ENCODE measurements at regions not wholly inside any gene's neighbourhood (a gene's known extent, or its start where the extent isn't known, plus 50 kb on each side); places are given as distances from the start of the nearest gene placed in this dataset.
"Not testable (repeated sequence)": the region's sequence is repeated elsewhere in the genome, so short reads cannot be mapped to it uniquely, and the experiment has no call there.

DNA sequence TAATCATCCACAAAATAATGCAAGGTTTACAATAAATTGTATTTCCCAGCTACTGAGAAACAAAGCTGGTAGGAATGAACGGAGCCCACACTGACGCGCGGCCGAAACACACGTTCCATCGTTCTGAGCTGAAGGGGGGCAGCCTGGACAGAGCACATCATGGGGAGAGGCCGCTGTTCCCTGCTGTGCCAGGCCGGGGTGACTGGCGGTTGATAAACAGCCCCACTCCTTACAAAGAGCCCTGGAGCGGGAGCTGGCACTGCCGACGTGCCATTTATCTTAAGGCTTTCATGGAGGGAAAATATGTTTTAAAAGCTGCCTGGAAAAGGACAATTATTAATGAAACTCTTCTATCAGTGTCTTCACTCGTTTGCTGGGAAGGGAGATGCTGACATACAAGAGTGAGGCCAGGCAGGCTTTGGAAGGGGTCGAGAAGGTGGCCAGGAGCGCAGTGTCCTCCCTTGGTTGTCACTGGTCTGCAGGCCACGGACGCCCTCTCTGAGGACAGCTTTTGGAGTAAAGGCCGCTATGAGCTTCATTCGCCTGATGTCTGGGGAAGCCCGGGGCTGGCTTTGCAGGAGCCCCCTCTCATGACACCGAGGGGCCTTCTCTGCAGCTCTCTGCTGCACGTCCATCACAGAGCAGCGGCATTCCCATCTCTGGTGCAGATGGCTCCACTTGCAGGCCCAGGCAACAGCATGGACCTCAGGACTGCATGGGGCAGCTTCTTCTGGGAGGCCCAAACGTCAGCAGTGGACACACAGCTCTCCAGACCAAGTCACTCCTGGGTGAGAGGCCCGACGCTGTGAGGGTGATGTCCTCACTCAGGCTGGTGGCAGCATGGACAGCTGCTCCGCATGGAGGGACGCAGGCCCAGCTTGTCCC lies 355.3 kb upstream of the SFSWAP start:
- no peak for DNase-seq

DNA sequence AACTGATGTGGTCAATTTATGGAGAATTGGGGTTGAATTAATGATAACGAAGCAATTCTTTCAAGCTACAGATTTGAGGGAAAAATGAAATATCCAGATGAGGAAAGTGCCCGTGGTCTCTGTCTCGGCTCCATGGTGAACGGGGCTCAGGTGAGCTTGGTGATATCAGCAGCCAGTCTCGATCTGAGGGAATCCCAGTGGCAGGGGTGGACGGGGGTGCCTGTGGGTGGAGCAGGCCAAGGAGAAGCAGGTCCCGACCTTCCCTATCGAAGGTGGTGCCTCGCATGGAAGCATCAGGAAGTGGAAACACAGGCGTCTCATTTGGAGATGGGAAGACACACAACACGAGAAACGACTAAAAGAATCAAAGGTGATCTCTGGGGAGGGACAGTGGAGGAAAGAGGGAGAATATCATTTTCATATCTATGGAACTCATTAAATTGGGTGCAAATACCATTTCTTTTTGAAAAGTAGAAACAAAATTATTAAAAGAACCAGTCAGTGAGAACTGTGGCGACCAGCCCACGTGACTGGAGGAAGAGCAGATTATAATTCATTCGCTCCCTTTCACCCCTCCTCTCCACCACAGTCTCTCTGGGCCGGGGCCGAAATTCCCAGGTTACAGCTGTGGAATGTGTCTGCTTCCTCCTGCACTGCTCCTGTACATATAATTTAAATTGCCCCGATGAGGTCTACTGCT lies 354.3 kb upstream of the SFSWAP start:
- DNase-seq: no peak

DNA sequence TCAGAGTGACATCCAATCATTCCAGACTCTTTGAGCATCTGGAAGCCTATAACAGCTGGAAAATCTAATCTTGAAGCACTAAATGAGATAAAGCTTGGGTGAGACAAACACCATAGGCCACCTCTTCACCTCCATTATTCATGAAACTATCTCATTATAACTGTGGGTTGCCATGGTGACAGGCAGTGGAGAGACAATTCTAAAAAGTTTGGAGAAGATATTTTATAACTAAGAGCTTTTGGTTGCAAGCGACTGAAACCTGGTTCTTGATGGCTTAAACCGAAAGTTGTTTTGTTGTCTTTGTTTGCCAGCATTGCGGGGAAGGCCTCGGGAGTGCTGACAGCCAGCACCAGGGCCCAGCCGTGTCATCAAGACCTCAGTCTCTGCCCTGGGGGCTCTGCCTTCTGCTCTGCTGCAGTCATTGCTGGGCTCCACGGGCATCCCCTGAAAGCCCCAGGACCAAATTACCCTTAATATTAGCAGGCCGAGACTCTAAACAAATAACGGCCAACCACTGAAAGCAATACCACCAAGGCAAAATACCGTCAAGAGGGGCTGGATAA lies 353.6 kb upstream of the SFSWAP start:
- no peak for DNase-seq

DNA sequence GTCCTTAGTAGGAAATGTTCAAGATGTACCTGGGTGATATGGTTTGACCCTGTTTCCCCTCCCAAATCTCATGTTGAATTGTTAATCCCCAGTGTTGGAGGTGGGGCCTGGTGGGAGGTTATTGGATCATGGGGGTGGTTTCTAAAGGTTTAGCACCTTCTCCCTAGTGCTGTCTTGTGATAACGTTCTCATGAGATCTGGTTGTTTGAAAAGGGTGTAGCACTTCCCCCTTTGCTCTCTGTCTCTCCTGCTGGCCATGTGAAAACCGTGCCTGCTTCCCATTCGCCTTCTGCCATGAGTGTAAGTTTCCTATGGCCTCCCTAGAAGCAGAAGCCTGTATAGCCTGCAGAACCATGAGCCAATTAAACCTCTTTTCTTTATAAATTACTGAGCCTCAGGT lies 353.0 kb upstream of the SFSWAP start:
- DNase-seq: no peak

DNA sequence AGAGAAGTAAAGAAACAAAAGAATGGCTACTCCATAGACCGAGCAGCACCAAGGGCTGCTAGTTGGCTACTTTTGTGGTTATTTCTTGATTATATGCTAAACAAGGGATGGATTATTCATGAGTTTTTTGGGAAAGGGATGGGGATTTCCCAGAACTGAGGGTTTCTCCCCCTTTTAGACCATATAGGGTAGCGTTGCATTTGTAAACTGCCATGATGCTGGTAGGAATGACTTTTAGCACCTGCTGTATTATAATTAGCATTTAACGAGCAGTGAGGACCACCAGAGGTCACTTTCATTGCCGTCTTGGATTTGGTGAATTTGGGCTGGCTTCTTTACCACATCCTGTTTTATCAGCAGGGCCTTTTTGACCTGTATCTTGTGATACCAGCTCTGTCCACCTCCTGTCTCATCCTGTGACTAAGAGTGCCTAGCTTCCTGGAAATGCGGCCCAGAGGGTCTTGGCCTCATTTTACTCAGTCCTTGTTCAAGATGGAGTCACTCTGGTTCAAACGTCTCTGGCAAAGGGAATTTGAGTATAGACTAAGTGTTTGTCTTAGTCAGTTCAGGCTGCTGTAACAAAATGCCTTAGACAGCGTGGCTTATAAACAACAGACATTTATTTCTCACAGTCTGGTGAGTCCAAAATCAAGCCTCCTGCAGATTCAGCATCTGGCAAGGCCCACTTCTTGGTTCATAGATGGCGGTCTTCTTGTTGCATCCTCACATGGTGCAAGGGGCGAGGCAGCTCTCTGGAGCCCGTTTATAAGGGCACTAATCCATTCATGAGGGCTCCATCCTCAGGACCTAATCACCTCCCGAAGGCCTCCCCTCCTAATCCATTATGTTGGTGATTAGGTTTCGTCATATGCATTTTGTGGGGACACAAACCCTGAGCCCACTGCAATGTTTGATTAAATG lies 348.3 kb upstream of the SFSWAP start:
- no peak for DNase-seq

DNA sequence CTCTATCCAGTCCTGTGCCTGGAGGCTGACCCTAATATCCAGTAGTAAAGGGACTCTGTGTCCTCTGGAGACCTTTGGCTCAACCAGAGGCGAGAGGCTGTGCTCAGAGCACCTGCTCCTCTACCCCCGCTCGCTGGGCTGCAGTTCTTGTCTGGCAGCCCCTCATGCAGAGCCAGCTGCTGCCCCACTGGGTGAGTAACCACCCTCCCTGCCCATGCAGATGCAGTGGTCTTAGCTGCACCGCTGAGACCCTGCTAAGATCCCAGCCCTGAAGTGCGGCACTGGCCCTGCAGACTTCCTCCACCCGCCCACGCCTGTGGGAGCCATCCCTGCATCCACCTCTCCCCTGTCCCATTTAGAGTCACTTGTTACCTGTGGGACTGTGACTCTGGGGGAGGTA lies 347.5 kb upstream of the SFSWAP start:
- DNase-seq: no peak

DNA sequence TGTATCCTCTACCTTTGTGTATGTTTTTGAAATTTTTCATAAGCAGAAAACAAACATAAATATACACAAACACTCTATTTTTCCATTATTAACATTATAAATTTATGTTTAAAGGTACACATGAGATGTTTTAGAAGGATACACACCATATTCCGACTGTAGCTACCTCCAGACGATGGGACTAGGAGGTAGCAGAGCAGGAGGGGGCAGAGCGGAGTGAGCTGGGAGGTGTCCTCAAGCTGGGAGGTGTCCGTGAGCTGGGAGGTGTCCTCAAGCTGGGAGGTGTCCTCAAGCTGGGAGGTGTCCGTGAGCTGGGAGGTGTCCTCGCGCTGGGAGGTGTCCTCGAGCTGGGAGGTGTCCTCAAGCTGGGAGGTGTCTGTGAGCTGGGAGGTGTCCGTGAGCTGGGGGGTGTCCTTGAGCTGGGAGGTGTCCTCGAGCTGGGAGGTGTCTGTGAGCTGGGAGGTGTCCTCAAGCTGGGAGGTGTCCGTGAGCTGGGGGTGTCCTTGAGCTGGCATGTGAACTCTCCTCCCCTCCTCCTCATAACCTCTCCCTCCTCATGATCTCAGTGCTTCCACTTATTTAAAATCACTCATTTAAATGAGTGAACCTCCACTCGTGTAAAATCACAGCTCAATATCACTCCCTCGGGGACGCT lies 346.9 kb upstream of the SFSWAP start:
- peak in 3 of 58 donors; percentile 15 to 20 (median 20) for DNase-seq

DNA sequence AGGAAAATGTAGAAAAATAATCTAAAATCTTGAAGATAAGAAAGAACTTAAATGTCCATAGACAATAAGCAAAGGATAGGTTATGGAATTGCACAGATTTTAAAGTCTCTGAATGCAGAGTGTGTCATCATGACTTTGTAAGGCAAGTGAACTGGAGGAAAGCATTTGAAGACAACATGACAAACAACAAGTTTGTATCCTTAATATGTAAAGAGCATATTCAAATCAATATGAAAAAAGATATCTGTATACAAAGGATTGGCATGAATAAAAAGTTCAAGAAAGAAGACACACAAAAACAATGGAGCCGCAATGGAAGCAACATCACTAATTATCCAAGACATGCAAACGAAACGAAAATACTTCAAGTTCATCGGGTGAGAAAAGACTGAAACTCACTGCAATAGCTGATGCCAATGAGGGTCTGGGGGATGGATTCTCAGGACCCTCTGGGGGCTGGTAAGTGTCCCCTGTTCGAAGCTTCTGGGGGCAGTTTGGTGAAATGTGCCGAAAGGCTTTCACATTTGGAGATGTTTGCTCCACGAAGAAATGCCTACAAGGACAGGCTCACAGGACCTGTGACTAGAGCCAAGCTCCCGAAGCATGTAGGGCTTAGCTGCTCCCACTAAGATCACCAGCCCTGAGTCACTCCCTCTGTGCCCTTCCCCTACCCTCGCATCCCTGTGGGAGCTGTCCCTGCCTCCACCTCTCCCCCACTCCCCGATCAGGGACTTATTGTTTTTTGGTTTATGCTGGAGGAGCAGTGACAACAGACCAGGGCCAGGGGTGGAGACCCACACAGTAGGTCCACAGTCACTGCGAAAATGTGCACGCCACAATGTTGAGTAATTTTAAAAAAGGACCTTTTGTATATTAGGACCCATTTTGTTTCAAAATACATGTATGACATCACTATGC lies 345.7 kb upstream of the SFSWAP start:
- no peak for DNase-seq

DNA sequence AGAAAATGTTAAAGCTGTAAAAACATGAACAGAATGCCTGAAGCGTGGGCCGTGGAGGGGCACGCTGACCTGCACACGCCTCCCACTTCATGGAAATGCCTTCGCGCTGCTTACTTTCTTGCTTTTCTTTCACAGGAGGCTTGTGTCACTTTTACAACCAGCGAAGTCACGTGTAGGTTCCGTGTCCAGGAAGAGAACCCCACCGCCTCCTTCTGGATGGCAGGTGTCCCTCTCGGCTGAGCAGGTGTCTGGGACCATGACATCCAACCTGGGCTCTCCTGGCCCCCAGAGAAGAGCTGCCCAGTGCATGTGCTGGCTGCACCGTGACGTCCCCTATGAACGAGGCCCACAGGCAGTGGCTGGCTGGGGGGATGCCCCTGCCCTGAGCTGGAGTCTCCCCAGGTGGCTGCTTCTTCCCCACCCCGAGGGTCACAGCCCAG lies 345.0 kb upstream of the SFSWAP start:
- DNase-seq: no peak

DNA sequence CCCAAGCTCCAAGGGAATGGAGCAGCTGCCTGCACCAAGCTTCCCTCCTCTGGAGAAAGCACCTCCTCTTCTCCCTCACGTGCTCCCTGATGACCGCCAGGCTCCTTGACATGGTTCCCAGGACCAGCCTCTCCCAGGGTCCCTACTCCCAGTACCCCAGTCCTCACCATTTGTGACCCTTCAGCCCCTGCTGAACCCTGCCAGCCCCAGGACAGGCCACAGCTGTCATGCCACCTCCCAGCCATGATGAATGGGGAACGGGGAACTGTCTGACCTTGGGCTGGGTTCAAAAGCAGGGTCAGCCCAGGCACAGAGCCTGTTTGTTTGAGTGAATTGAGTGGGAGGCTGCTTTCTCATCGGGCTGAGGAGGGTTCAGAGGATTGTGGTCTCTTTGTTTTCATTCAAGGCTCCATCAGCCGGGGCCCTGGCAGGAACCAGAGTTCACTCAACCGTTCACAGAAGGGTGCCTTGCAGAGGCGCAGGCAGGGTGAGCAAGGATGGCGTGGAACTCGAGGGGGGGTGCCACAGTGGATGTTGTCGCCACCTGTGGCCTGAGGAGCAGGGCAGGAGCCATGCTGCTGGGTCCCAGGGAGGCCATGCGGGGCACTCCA lies 344.5 kb upstream of the SFSWAP start:
- no peak for DNase-seq

DNA sequence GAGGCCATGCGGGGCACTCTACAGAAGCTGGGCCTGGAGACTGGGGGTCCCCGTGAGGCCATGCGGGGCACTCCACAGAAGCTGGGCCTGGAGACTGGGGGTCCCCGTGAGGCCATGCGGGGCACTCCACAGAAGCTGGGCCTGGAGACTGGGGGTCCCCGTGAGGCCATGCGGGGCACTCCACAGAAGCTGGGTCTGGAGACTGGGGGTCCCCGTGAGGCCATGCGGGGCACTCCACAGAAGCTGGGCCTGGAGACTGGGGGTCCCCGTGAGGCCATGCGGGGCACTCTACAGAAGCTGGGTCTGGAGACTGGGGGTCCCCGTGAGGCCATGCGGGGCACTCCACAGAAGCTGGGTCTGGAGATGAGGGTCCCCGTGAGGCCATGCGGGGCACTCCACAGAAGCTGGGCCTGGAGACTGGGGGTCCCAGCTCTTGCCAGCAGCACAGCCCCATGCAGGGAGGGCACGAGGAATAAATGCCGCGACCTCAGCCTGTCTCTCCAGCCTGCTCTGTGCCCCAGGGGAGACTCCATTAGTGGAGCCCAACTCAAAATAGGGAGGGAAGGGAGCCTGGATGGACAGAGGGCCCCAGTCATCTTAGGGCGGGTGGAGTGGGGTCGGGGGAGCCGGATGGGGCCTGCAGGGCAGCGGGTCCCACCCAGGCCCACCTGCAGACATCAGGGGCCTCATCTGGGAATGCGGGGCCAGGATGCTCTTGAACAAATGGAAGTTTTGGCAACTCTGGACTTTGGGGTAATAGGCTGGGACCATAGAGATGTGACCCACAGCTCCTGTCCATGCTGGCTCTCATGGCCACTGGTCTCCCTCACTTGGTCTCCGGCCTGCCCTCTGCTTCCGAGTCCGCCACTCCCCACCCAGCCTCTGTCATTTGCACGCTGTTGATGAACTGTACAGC lies 343.6 kb upstream of the SFSWAP start:
- not testable (repeated sequence) for DNase-seq

DNA sequence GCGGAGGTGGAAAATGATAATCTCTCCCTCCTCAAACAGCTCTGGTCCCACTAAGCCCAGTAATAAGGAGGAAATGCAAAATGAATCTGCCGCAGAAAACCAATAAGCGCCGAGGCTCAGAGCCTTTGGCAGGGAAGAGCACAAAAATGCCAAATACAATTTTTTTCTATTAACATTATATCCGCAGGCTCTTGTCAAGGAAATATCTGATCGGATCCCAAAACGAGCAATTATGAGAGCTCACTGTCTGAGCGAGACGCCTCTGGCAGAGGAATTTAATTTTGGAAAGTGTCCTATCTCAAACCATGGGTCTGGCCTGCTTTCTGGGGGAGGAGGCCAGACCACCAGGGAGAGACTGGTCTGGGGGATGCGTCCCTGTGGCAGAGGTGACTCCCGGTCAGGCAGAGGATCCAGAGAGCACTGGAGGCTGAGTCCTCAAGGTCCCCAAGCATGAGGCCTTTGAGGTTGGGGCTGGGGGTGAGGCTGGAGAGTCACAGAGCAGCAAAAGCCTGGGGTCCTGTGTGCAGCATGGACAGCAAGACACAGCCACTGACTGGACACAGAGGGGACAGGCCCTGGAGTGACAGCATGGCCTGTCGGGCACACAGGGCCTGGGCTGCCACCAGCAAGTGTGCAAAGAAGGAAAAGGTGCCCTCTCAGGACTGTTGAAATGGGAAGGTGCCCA lies 342.8 kb upstream of the SFSWAP start:
- DNase-seq: no peak

DNA sequence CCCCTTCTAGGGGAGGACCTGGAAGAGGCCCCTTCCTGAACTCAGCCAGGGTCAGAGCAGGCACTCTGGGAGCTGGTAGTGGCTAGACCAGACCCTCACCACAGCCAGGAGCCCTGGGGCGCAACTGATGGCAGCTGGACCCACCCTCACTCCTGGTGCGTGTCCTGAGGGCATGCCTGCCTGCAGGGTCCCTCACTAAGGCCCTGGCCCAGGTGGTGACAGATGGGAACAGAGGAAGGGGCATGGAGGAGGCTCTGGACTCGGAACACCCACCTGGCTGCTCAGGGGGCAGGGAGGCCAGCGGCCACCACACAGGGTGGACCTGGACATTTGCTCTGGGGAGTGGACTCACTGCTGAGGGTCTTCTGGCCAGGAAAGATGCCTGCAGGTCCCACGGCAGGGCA lies 342.2 kb upstream of the SFSWAP start:
- no peak for DNase-seq

DNA sequence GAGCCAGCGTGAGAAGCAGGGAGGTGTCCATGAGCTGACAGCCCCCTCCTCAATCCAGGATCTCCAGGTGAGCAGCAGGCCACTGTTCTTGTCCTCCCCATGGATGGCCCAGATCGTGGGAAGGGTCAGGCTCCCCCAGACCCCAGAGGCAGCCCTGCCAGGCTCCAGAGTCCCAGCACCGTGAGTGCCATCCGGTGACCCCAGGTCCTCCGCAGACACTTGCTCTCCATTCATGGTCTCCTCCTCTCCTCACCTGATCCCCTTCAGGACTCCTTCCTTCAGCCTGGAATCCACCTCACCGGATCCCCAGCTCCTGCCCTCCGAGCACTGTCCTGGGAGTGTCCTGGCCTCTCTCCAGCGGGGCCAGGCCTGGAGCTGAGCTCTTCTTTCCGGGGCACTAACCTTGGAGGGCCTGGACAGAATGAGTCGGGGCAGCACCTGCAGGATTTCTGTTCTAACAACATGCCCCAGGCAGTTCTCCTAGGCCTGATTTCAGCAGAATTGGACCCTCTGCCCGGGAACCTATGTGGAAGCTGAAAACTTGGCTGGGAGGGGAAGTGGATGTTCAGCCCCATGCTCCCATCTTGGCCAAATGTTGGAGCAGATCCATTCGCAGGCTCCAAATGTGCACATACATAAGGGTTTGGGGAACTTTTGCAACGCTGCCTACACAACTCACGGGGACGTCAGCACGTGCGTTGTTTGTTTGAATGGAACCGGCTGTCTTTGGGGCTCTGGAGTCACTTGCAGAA lies 341.6 kb upstream of the SFSWAP start:
- no peak for DNase-seq

DNA sequence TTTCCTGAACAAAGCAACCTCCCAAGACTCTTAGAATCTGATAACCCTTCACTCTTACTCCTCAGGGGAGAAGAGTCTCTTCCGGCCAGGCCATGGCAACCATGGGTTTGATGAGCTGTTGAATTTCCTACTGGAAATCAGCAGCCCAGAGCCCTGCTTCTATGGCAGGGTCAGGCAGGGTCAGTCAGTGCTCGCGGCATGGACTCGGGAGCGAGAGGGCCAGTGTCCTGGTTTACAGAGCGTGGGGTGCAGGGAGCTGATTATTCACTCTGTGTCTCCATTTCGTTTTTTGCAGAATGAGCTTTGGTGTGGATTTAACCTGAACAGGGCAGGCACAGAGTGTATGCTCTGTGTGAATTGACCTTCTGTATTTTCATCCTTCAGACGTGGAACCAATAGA lies 340.6 kb upstream of the SFSWAP start:
- DNase-seq: no peak

DNA sequence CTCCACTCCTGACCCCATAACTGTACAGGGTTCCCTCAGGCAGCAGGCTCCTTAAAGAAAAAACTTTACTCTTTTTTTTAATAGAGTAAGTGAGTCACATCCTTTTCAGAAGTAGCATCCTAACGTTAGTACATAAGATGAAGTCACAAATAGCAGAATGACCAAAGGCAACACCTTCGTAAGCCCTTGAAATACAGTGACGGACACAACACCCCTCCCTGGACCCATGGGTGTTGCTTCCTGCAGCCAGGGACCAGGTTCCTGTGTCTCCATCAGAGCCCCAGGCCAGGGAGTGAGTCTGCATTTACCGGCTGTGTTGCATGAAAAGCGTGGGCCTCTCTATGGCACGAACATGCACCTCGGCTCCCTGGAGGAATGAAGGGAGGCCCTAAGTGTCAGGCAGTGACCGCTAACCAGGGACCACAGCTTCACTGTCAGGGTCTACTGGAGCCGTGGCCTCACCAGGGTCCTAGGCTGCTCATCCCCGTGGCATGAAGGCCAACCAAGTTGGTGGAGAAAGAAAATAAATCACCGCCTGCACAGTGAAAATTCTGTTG lies 340.0 kb upstream of the SFSWAP start:
- DNase-seq: no peak
